Activated CD4-positive, alpha-beta T cell treated with anti-CD3 and anti-CD28 coated beads for 4 hours (primary cell): ENCODE measurements at regions not wholly inside any gene's neighbourhood (a gene's known extent, or its start where the extent isn't known, plus 50 kb on each side); places are given as distances from the start of the nearest gene placed in this dataset.

Experiments
- DNase-seq, 2 donors: peaks; one replicate each; pipeline ENCODE4 v3.0.0-alpha.2; 2020

GRCh38 chr20:48261398-48261910 lies 476.2 kb upstream of the SULF2 start:
- no peak for DNase-seq

GRCh38 chr20:48260129-48260756 lies 475.0 kb upstream of the SULF2 start:
- DNase-seq, result no peak

- no peak for DNase-seq
Observed at GRCh38 chr20:48259456-48259855, 474.2 kb upstream of the SULF2 start.

- DNase-seq, result no peak
Observed at GRCh38 chr20:48257833-48258232, 472.6 kb upstream of the SULF2 start.

GRCh38 chr20:48247961-48248360 lies 462.7 kb upstream of the SULF2 start:
- DNase-seq, result no peak

DNA sequence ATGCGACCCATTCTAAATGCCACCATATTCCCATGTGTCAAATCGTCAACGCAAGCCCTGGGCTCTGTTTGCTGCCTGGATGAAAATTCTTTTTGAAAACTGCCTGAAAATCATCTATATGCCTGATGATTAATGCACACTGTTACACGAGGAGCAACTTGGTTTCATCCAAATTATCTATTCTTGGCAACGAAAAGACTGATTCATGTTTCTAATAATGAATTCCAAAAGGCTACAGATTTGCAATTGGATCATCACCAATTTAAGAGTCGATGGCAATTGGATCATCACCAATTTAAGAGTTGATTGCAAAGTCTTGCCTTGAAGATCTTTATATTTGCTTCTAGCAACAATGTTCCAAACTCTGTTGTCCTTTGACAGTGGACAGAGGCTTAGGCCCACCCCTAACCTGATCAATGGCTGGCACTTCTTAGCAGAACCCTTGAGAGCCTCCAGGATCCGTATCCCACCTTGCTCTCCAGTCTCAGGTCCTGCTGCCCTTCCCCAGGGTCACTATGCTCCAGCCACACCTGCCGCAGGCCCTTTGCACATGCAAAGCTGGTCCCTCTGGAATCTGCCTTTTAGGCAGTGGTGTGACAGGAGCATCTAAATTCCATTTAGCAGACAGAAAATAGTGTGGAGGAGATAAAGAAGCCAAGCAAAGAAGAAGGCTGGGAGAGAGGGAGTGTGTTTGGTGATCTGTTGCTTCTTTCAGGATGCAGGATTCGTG lies 460.9 kb upstream of the SULF2 start:
- DNase-seq, result no peak

DNA sequence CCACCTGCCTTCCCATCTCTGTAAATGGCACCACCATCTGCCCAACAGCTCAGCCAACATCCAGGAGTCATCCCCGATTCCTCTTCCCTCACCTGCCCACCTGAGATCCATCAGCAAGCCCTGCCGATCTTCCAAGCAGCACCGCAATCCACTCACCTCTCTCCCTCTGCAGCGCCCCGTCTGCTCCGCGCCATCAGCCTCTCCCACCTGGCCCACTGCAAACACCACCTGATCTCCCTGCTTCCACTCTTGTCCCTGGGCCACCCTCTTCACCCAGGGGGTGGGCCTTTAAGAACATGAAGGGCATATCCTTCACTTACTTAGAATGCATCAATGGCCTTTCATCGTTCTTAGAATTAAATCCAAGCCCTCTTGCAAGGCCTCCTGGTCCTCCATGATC lies 457.3 kb upstream of the SULF2 start:
- no peak for DNase-seq

- no peak for DNase-seq
Observed at GRCh38 chr20:48241482-48241881, 456.2 kb upstream of the SULF2 start.

DNA sequence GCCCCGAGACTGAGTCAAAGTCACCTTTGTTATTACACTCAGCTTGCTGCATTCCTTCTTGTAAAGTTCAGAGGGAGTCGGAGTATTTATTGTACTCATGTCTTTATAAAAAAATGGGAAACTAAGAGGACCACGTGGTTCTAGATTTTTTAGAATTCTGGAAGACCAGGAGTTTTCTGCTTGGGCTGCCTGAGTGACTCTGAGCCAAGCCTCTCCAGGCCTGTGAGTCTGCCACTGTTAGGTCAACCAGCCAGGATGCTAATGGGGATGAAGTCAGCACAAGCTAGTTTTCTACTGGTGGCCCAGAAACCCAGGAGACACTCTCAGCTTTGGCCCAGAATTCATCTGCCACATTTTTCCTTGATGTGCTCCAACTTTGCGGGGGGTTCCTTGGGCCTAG lies 453.5 kb upstream of the SULF2 start:
- DNase-seq, result no peak

- DNase-seq, result no peak
Observed at GRCh38 chr20:48238326-48238725, 453.0 kb upstream of the SULF2 start.

DNA sequence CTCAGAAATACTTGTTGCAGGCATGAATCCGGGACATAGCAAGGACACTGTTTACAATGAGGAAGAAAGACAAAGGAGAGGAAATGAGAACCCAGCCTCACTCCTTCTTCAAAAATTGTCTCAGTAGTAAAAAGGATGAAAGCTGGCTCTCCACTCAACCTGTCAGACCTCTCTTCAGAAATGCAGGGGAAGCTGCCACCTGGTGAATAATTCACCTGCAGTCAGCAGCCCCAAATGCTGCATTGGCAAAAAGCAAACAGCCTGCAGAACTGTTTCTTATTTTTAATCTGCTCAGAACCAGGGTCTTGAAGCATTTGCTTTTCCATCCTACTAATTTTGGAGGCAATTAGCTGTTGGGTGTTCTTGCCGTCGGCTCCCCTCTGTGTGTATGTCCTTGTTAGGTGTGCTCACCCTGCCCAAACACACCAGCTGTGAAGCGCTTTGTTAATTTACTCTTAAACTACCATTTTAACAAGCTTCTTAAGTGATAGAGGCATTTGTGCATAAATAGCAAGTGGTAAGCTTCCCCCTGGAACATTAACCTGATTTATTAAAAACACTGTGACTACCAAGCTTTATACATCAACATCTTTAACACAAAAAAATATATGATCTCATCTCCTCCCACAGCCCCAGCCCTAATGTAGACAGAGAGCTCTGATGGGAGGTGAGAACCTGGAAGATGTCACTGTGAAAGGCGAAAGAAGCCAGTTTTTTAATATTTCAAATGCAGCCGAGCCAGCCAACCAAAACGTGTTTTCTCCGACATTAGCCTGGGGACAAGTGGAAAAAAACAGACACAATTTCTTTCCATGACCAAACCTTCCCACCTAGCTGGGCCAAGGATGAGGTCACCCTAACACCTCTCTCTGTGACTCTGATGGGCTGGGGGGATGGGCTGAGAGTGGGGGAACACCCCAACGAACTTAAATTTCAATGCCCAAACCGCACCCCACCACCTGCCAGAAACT lies 451.0 kb upstream of the SULF2 start:
- no peak for DNase-seq

DNA sequence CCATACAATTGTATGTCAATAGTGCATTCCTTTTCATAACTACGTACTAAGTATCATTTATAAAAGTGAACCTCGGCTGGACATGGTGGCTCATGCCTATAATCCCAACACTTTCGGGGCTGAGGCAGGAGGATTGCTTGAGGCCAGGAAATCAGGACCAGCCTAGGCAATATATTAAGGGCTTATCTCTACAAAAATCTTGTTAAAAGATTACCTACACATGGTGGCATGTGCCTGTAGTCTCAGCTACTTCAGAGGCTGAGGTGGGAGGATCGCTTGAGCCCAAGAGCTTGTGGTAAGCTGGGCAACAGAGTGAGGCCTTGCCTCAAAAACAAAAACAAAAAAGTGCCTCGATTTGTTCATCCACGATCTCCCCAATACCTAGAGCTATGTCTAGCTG lies 449.7 kb upstream of the SULF2 start:
- DNase-seq, result no peak

DNA sequence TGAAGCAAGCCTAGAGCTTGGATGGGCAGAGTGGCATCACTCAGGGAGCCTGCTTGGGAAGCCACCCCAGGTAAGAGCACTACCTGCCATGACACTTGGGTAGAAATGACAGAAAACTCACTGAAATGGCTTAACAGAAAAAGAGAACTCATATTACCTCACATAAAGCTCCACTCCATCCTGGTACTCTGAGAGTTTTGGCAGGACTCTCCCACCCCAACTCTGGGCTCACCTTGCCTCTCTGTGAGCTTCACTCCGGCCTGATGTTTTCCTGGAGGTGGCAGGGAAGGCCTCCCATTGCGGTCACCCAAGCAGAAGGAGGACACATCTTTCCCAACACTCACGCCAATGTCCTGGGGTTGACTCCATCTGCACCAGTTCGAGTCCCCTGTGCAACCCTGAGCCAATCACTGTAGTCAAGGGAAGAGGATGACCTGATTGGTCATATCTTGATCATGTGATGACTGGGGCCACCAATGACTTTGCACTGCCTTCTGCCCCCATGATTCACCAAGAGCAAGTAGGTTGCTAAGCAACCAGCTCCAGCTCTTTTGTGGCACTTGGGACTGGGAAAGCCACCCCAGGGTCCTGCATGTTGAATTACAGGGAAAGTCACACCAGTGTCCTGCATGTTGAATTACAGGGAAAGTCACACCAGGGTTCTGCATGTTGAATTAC lies 446.1 kb upstream of the SULF2 start:
- DNase-seq, result no peak

GRCh38 chr20:48230216-48230615 lies 444.9 kb upstream of the SULF2 start:
- no peak for DNase-seq

DNA sequence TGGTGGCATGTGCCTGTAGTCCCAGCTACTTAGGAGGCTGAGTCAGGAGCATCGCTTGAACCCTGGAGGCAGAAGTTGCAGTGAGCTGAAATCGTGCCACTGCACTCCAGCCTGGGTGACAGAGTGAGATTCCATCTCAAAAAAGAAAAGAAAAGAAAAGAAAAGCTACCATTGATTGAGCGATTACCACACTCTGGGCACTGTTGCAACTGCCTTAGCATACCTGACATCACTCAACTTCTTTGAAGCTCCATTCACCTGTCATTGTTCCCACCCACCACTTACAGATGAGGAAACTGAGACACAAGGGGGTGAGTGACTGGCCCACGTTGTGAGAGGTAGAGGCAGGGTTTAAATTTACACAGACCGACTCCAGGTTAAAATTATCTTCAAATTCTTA lies 442.1 kb upstream of the SULF2 start:
- DNase-seq, result no peak

DNA sequence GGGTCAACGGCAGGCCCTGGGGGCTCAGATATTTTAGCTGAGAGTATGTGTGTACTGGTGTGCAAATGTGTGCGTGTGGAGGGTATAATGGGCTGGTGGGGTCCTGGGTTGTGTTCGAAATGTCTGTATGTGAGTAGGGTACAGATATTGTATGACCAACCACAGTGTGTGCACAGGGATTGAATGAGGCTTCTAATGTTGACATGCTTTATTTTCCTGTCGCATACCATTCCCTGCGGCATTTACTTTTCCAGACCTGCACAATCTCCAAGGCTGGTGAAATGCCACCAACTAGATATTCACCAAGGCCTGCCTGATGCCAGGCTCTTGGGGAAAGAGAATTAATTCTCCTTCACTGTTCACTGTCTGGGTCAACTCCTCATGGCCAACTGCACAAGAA lies 441.4 kb upstream of the SULF2 start:
- no peak for DNase-seq

GRCh38 chr20:48224533-48225050 lies 439.3 kb upstream of the SULF2 start:
- DNase-seq, result no peak

- no peak for DNase-seq
Observed at GRCh38 chr20:48223715-48224114, 438.4 kb upstream of the SULF2 start.

GRCh38 chr20:48222595-48223180 lies 437.4 kb upstream of the SULF2 start:
- no peak for DNase-seq

- no peak for DNase-seq
Observed at GRCh38 chr20:48220033-48220633, 434.9 kb upstream of the SULF2 start.

DNA sequence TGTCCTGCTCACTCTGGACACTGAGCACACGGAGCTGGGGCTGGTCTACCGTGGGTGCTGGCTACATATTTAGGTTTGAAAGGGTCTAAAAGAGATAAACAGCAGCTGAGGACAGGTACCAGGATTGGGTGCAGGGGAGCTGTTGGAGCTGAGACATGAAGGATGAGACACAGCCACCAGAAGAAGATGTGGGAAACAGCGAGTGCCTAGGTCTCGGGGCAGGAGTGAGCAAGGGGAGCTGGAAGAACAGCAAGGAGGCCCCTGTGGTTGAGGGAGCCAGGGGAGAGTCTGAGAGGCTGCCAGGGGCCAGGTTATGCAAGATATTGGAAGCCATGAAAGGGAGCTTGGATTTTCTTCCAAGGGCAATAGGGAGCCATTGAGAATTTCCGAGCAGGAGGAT lies 434.0 kb upstream of the SULF2 start:
- DNase-seq, result no peak

DNA sequence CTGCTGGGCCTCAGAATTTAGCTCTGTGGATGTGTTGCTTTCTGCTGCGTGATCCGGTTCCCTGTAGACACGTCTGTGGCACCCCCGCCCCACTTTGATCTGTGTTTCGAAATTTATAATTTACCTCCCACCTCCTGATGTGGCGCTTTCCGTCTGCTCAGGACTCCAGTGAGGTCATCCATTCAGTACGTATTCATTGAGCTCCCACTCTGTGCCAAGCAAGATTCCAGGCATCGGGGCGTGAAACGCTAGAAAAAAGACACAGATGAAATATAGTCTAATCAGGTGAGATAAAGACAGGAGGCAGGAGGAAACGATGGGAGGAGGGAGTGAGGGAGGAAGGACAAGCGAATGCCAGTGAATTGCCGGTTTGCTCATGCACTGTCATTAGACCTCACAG lies 431.9 kb upstream of the SULF2 start:
- DNase-seq, result no peak
